Testis (tissue), 2 donors: ENCODE measurements at regions not wholly inside any gene's neighbourhood (a gene's known extent, or its start where the extent isn't known, plus 50 kb on each side); places are given as distances from the start of the nearest gene placed in this dataset.

ENCODE experiments used
- DNase-seq: peaks from one replicate; pipeline ENCODE4 v3.0.0-alpha.2; 2019
- H3K27ac ChIP-seq, 2 donors: fragments of 200-600 bp; sonication (generic); one replicate each; pipeline ENCODE4 v1.5.1; 2019
- H3K27me3 ChIP-seq: fragments of 200-600 bp; sonication (generic); one replicate; pipeline ENCODE4 v1.5.1; 2019
- H3K36me3 ChIP-seq: fragments of 200-600 bp; sonication (generic); one replicate; pipeline ENCODE4 v1.5.1; 2017; ENCODE audit warnings: low read depth; ENCODE audit errors: missing control alignments
- H3K4me1 ChIP-seq: fragments of 200-600 bp; sonication (generic); one replicate; pipeline ENCODE4 v1.5.1; 2019
- H3K4me3 ChIP-seq, 2 donors: fragments of 200-600 bp; sonication (generic); one replicate each; pipeline ENCODE4 v1.5.1; 2017 to 2019
- H3K9me3 ChIP-seq: fragments of 200-600 bp; sonication (generic); one replicate; pipeline ENCODE4 v1.5.1; 2017
- POLR2A ChIP-seq: fragments of 450-650 bp; IDR thresholded peaks from one replicate; pipeline ENCODE4 v1.6.1; 2017; ENCODE audit warnings: antibody characterized with exemption, mild to moderate bottlenecking, moderate library complexity
- WGBS, 2 donors: methylation state at CpG; one replicate each; pipeline ENCODE4 v1.1.5; 2018; 5-methylcytosine and 5-hydroxymethylcytosine counted together
- intact Hi-C: fragments of 100-400 bp; cut with DNase I; formaldehyde crosslinking; loops from one replicate; pipeline ENCODE4 v1.15.1; 2023; ENCODE audit warnings: low total_unique reads
- TF ChIP-seq, protein P1 (sequence below), 3 experiments: fragments of 450-650 bp in 2 of 3; fragments of 200-600 bp in 1 of 3; sonication (generic) in 1 of 3; IDR thresholded peaks; one replicate each; pipeline ENCODE4 v1.5.1; 2016 to 2019; ENCODE audit warnings: antibody characterized with exemption in 3 of 3, mild to moderate bottlenecking in 2 of 3, moderate library complexity in 1 of 3

DNA sequence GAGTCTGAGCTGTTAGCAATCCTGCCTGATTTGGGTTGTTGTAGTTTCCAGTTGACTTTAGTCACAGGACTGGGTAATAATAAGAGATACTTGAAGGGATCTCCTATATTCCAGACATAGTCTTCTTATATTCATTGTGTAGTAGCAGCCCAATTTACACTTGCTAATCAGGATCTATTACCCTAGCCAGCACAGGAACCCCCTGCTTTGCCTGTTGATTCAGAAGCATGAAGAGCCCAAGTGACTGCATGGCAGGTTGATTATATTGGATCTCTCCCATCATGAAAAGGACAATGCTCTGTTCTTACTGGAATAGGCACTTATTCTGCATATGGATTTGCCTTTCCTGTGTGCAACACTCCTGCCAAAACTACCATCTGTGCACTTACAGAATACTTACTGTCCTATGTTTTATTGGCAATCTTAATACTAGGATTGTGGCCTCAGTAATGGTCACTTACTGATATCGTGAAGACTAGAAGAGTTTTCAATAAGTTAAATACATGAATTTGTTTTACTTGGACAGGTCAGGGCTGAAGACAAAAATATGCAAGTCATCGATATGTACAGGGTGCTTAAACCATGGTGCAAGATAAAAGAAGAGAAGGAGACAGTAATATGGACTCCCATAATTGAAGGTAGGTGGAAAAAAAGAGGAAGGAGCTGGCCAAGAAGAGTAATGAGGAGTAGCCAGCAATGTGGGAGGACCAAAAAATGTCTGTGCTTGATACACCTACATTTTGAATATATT, 304.1 kb downstream of the MCTP2 start:
- Histone ChIP-seq H3K27ac (no peak overlapping the region), H3K36me3 (no peaks in the 10 kb centered on the region), H3K4me3 (no peak overlapping the region), H3K9me3 (no peaks in the 10 kb centered on the region), H3K27me3 (no peaks in the 10 kb centered on the region), H3K4me1 (peaks cover 6% of the 10 kb centered on the region)
- 86 to 87% methylated on average over 2 of the region's 2 CpGs for WGBS, 2 donors
- no peak for DNase-seq
- TF ChIP-seq POLR2A = no peak
- TF ChIP-seq, protein P1, sequence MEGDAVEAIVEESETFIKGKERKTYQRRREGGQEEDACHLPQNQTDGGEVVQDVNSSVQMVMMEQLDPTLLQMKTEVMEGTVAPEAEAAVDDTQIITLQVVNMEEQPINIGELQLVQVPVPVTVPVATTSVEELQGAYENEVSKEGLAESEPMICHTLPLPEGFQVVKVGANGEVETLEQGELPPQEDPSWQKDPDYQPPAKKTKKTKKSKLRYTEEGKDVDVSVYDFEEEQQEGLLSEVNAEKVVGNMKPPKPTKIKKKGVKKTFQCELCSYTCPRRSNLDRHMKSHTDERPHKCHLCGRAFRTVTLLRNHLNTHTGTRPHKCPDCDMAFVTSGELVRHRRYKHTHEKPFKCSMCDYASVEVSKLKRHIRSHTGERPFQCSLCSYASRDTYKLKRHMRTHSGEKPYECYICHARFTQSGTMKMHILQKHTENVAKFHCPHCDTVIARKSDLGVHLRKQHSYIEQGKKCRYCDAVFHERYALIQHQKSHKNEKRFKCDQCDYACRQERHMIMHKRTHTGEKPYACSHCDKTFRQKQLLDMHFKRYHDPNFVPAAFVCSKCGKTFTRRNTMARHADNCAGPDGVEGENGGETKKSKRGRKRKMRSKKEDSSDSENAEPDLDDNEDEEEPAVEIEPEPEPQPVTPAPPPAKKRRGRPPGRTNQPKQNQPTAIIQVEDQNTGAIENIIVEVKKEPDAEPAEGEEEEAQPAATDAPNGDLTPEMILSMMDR (IDR thresholded peaks at IDR 0.05) = no peak
- intact Hi-C loops = no loop called here

DNA sequence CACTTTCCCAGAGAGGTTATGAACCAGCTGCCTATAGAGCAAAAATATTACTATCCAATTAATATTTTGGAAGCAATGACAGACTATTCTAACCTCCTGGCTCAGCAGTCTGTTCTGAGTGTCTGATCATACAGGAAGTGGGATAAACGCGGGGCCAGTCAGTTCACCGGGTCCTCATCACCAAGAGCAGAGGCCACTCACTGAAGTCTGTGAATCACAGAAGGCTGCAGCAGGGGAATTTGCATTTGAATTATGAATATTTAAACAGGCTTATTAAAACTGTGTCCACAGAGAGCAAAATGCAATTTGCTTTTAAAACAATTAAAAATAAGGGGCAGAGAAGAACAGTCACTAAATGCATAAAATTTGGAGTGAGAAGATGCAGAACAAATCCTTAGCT, 305.2 kb downstream of the MCTP2 start:
- H3K36me3 ChIP-seq = no peaks in the 10 kb centered on the region
- intact Hi-C loops = no loop called here
- no peak for DNase-seq
- TF ChIP-seq POLR2A = no peak
- TF ChIP-seq, protein P1 (IDR thresholded peaks at IDR 0.05) = no peak
- WGBS, 2 donors = 53 to 60% methylated on average over 3 of the region's 3 CpGs
- no peaks in the 10 kb centered on the region for H3K27me3 ChIP-seq
- H3K27ac ChIP-seq = no peak overlapping the region
- peaks cover 5% of the 10 kb centered on the region for H3K4me1 ChIP-seq
- H3K9me3 ChIP-seq = no peaks in the 10 kb centered on the region
- H3K4me3 ChIP-seq = no peak overlapping the region

DNA sequence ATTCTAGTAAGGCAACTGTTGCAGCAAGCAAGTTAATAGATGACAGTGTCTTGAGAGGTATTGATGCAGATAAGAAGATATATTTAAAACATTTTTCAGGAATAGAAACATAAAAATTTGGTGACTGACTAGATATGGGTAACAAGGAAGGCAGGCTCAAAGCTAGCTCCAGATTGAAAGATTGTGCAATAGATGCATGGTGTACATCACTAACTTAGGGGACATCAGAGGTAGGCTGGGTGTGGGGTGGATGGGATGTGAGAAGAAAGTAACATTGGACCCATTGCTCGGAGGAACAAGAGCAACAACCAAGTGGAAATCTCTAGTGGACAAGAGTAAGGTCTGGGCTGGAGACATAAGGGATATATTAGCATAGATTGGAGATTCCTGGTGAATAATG, 306.9 kb downstream of the MCTP2 start:
- intact Hi-C loops = no loop called here
- WGBS, 2 donors = 0 to 42% methylated on average over 1 of the region's 1 CpG

DNA sequence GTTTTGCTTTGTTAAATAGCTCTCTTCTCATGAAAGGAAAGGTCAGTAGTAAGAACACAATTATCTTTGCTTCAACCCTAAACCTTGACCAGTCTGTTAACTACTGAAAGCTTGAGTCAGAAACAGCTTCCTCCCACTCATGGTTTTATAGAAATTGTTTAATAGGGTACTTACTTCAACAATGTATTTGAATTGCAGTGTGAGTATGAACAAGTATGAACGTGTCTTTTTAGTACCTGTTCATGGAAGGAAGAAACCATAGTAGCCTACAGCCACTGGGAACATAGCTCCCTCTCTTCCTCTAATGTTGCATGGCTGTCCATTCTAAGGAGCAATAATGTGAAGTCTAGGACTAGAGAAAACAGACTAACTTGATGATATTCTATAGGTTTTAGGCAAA, 311.0 kb downstream of the MCTP2 start:
- no peaks in the 10 kb centered on the region for H3K27me3 ChIP-seq
- 52 to 57% methylated on average over 1 of the region's 1 CpG for WGBS, 2 donors
- TF ChIP-seq POLR2A = no peak
- TF ChIP-seq, protein P1 (IDR thresholded peaks at IDR 0.05) = no peak
- no peak overlapping the region for H3K27ac ChIP-seq
- no peaks in the 10 kb centered on the region for H3K9me3 ChIP-seq
- DNase-seq = no peak
- H3K4me1 ChIP-seq = no peaks in the 10 kb centered on the region
- intact Hi-C loops = no loop called here
- H3K36me3 ChIP-seq = no peaks in the 10 kb centered on the region
- no peak overlapping the region for H3K4me3 ChIP-seq

More for the DNA sequence above, 306.9 kb downstream of the MCTP2 start:
- Histone ChIP-seq H3K36me3 (no peaks in the 10 kb centered on the region), H3K27me3 (no peaks in the 10 kb centered on the region), H3K9me3 (no peaks in the 10 kb centered on the region), H3K4me3 (no peak overlapping the region), H3K27ac (no peak overlapping the region), H3K4me1 (no peaks in the 10 kb centered on the region)
- DNase-seq = no peak
- TF ChIP-seq, protein P1 (IDR thresholded peaks at IDR 0.05) = no peak
- no peak for TF ChIP-seq POLR2A

DNA sequence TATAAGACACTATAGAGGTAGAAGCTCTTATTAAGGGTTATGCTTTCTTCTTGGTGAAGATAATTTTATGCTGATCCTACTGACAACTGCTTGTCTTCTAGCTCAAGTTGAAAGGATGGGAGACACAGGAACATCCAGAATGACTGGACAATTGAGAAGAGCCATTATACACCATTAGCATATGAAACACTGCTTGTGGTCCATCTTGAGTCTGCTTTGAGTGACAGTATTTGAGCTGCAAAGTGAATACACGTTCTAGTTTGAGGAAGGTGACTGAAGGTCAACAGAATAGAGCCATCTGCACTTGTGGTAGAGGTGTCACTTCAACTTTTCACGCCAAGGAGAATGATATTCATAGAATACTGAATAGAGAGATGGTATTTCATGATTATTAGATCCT, 315.4 kb downstream of the MCTP2 start:
- no peaks in the 10 kb centered on the region for H3K9me3 ChIP-seq
- TF ChIP-seq, protein P1 (IDR thresholded peaks at IDR 0.05) = no peak
- TF ChIP-seq POLR2A = no peak
- no peak for DNase-seq

More for the DNA sequence above, 315.4 kb downstream of the MCTP2 start:
- Histone ChIP-seq H3K4me1 (no peaks in the 10 kb centered on the region), H3K27me3 (no peaks in the 10 kb centered on the region), H3K27ac (no peak overlapping the region), H3K36me3 (no peaks in the 10 kb centered on the region), H3K4me3 (no peak overlapping the region)
- 76 to 81% methylated on average over 2 of the region's 2 CpGs for WGBS, 2 donors
- intact Hi-C loops = no loop called here
